ENCODE measurements at regions not wholly inside any gene's neighbourhood (a gene's known extent, or its start where the extent isn't known, plus 50 kb on each side); places are given as distances from the start of the nearest gene placed in this dataset.

DNA sequence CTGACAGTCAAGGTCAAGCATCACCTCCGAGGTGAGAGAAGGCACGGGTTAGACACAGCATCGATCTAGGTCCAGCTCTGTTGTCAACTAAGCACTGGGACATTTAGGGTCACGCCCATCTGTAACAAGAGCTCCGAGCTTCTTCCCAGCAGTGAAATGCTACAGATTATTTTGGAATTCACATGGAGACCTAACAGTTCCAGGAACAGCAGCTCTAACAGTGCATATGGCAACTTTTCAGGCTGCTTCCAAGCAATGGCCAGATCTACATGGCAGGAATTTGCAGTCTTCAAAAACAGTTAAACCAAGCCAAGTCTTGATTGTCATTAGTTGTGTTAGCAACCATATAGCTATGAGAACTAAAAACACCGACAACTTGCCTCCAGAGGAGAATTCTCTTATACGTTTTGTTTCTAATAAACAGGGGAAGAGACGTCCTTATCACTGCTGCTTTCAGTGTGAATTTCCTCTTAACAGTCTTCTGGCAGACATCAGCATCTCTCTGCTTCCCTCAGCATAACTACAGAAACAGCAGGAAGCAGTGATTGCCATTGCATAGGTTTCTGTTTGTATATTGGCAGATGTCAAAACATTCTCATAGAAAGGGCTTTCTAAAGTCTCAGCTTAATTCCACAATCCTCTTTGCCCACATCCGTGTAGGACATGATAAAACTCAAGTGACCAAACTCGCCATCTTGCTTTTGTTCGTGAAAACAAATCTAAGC lies 242.1 kb upstream of the DAPK1 start:
- no peak for TF ChIP-seq EZH2phosphoT487 (IDR thresholded peaks at IDR 0.05; ENCODE audit: insufficient read depth, low read depth)
- TF ChIP-seq EZH2 (IDR thresholded peaks at IDR 0.05; ENCODE audit: insufficient read depth, poor library complexity, severe bottlenecking) = no peak
